Breast epithelium (tissue), 4 donors: ENCODE measurements at regions not wholly inside any gene's neighbourhood (a gene's known extent, or its start where the extent isn't known, plus 50 kb on each side); places are given as distances from the start of the nearest gene placed in this dataset.

Source experiments
- DNase-seq, 2 donors: peaks; one replicate each; pipeline ENCODE4 v3.0.0-alpha.2; 2019; ENCODE audit warnings: low spot score in 2 of 2
- H3K27ac ChIP-seq, 2 donors: fragments of 200-600 bp; sonication (generic) in 1 of 2; one replicate each; pipeline ENCODE4 v1.5.1; 2016 to 2019; ENCODE audit warnings: mild to moderate bottlenecking in 1 of 2
- H3K27me3 ChIP-seq, 2 donors: fragments of 200-600 bp; sonication (generic) in 1 of 2; one replicate each; pipeline versions ENCODE4 v1.5.1 to v1.6.0; 2017 to 2019; ENCODE audit warnings: control low read depth in 1 of 2, mild to moderate bottlenecking in 1 of 2
- H3K36me3 ChIP-seq: fragments of 200-600 bp; one replicate; pipeline ENCODE4 v1.5.1; 2019
- H3K4me1 ChIP-seq, 2 donors: fragments of 200-600 bp; sonication (generic); one replicate each; pipeline ENCODE4 v1.5.1; 2016 to 2019; ENCODE audit warnings: control low read depth in 1 of 2
- H3K4me3 ChIP-seq, 3 donors: fragments of 200-600 bp; sonication (generic); 1 replicate in 2 of 3; 2 replicates in 1 of 3; pipeline ENCODE4 v1.5.1; 2016 to 2019; ENCODE audit warnings: mild to moderate bottlenecking in 3 of 3, moderate library complexity in 2 of 3
- H3K9me3 ChIP-seq, 2 donors: fragments of 200-600 bp; sonication (generic) in 1 of 2; one replicate each; pipeline ENCODE4 v1.5.1; 2016 to 2019; ENCODE audit warnings: control low read depth in 1 of 2
- CTCF ChIP-seq, 3 donors: fragments of 450-650 bp; IDR thresholded peaks; one replicate each; pipeline ENCODE4 v1.5.1; 2016 to 2017; ENCODE audit warnings: antibody characterized with exemption in 3 of 3, mild to moderate bottlenecking in 3 of 3, moderate library complexity in 3 of 3
- POLR2A ChIP-seq: fragments of 450-650 bp; IDR thresholded peaks from one replicate; pipeline ENCODE4 v1.6.1; 2016; ENCODE audit warnings: antibody characterized with exemption, mild to moderate bottlenecking, moderate library complexity
- POLR2AphosphoS5 ChIP-seq, 3 donors: sonication (generic); formaldehyde crosslinking; IDR thresholded peaks; one replicate each; pipeline ENCODE4 v1.6.1; 2017; ENCODE audit warnings: antibody characterized with exemption in 3 of 3
- intact Hi-C: fragments of 100-400 bp; cut with DNase I; formaldehyde crosslinking; loops from one replicate; pipeline ENCODE4 v1.15.1; 2023; ENCODE audit warnings: low total_unique reads

GRCh38 chrX:21126661-21127060 is 247.6 kb upstream of the CNKSR2 start:
- intact Hi-C loops, result no loop called here
- no peaks in the 10 kb centered on the region for H3K4me1 ChIP-seq
- no peaks in the 10 kb centered on the region for H3K9me3 ChIP-seq
- no peaks in the 10 kb centered on the region for H3K27me3 ChIP-seq
- no peaks in the 10 kb centered on the region for H3K36me3 ChIP-seq
- H3K4me3 ChIP-seq, result no peak overlapping the region
- no peak overlapping the region for H3K27ac ChIP-seq
- TF ChIP-seq CTCF (IDR thresholded peaks at IDR 0.05) (no peak), POLR2A (no peak), POLR2AphosphoS5 (IDR thresholded peaks at IDR 0.05) (no peak)
- no peak for DNase-seq

DNA sequence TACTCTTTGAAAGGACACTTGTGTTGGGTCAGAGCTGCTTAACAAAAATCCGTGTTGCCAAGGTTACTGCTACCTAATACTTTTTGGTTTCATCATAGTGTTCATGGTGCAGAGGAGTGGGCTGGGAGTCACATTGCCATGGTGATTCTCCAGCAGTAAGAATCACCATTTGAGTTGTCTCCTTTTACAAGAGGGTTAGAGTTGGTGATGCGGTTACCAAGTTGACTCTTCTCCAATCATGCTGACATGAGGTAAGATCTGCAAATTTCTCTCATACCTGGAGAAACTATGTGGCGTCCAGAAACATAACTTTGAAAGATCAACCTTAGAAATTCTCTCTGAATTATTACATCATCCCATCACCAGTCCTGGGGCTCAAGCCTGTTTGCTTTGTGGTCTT is 242.9 kb upstream of the CNKSR2 start:
- intact Hi-C loops, result no loop called here
- Histone ChIP-seq H3K36me3 (no peaks in the 10 kb centered on the region), H3K9me3 (peaks cover 0 to 4% of the 10 kb centered on the region in 2 donors), H3K4me1 (no peaks in the 10 kb centered on the region), H3K4me3 (no peak overlapping the region), H3K27ac (no peak overlapping the region), H3K27me3 (no peaks in the 10 kb centered on the region)
- DNase-seq, result no peak
- TF ChIP-seq POLR2AphosphoS5 (IDR thresholded peaks at IDR 0.05) (no peak), CTCF (IDR thresholded peaks at IDR 0.05) (no peak), POLR2A (no peak)

DNA sequence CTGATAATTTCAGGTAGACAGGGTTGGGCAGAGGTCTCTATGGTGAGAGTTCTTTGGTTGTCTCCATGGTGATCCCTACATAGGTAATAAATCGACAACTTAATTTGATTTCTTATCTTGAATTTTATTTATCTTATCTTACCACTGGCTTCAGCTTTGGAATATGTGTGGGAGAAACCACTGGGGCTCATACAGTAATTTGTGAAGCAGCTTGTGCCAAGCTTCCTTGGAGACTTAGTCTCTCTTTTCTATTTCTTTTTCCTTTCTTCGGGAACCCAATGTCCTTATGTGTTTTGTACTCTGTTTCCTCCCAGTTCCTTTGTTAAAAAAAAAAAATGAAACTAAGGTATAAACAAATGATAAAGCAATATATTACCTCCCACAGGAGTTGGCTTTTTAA is 242.4 kb upstream of the CNKSR2 start:
- H3K4me1 ChIP-seq, result no peaks in the 10 kb centered on the region
- H3K27me3 ChIP-seq, result no peaks in the 10 kb centered on the region
- no peak overlapping the region for H3K4me3 ChIP-seq
- H3K36me3 ChIP-seq, result no peaks in the 10 kb centered on the region
- peaks cover 0 to 4% of the 10 kb centered on the region in 2 donors for H3K9me3 ChIP-seq
- intact Hi-C loops, result no loop called here
- TF ChIP-seq POLR2AphosphoS5 (IDR thresholded peaks at IDR 0.05) (no peak), POLR2A (no peak), CTCF (IDR thresholded peaks at IDR 0.05) (no peak)
- no peak for DNase-seq
- H3K27ac ChIP-seq, result no peak overlapping the region

GRCh38 chrX:21132686-21133393 is 241.4 kb upstream of the CNKSR2 start:
- H3K36me3 ChIP-seq, result no peaks in the 10 kb centered on the region

More at GRCh38 chrX:21132686-21133393, 241.4 kb upstream of the CNKSR2 start:
- TF ChIP-seq CTCF (IDR thresholded peaks at IDR 0.05), result no peak
- TF ChIP-seq POLR2A, result no peak
- TF ChIP-seq POLR2AphosphoS5 (IDR thresholded peaks at IDR 0.05), result no peak
- intact Hi-C loops, result no loop called here
- DNase-seq, result no peak
- H3K27me3 ChIP-seq, result no peaks in the 10 kb centered on the region
- no peak overlapping the region for H3K4me3 ChIP-seq
- H3K27ac ChIP-seq, result no peak overlapping the region
- no peaks in the 10 kb centered on the region for H3K4me1 ChIP-seq
- H3K9me3 ChIP-seq, result peaks cover 0 to 9% of the 10 kb centered on the region in 2 donors
